Fibroblast of peridontal ligament (primary cell): ENCODE measurements at regions not wholly inside any gene's neighbourhood (a gene's known extent, or its start where the extent isn't known, plus 50 kb on each side); places are given as distances from the start of the nearest gene placed in this dataset.

Experiments used
- DNase-seq: peaks from one replicate; pipeline ENCODE4 v3.0.0-alpha.2; 2010; ENCODE audit errors: extremely low read depth

- DNase-seq: peak; percentile 41
These were observed 185.4 kb downstream of the FBXO15 start for GRCh38 chr18:73962256-73962655.

- no peak for DNase-seq
These were observed 185.8 kb downstream of the FBXO15 start for GRCh38 chr18:73961804-73962203.

DNA sequence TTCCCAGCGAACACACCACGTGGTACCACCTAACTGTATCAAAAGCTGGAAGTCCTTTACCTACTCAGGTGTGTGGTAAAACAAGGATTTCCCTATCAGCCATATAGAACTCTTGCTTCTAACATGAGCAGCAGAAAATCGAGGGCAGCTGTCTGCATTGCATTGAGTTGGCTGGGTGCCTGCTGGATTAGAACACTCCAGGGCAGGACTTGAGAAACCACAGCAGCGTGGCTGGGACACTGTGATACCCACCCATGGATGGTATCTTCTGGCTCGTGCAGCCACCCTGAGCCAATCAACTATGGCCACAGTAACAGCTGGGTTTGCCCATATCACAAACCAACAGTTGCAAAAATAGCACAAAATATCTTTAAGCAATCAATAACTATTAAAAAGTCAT, 188.3 kb downstream of the FBXO15 start:
- DNase-seq: no peak

DNA sequence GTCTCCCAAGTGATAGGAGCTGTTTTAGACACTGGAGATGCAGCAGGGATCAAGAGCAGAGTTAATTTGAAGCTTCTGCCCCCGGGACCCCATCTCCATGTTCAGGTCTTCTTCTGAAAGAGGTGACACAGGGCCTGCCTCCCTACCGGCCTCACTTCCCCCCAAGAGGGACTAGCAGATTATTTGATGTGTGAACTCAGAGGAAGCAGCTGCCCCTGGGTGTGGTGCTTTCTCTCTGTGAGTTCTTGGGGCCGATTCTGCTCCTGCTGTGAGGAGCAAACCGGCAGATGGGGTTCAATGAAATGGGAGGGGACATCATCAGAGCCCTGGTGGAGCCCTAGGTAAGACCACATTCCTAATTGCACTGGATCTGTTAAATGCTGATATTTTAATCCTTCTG, 193.4 kb downstream of the FBXO15 start:
- DNase-seq: no peak

DNA sequence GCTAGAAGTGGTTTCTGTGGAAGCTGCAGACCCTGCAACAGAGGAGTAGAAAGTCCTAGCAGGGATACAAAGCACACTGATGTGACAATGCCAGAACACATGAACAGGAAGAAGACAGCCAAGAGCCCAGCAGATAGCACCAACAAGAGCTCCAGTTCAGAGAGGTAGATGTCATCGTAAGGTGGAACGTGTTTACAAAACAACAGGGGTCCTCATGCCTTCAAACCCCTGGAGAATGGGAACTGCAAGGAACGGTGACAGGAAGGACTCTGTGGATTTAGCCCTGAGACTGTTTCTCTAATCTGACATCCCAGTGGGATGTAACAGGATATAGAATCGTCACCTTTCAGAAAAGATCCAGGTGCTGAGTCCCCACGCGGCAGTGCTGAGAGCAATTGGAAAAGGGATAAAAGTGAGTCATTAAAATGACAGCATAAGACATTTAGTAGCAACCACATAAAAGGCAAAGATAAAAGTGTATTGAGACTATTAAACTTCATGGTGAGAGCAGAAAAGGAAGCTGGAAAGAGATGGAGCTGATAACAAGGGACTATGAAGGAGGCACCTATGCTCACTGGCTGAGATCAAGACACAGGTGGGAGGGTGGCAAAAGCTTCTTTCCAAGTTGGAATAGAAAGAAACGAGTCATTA, 195.2 kb downstream of the FBXO15 start:
- no peak for DNase-seq

GRCh38 chr18:73950116-73950700, 197.4 kb downstream of the FBXO15 start:
- DNase-seq: no peak

- no peak for DNase-seq
These were observed 199.1 kb downstream of the FBXO15 start for GRCh38 chr18:73948497-73948896.

DNA sequence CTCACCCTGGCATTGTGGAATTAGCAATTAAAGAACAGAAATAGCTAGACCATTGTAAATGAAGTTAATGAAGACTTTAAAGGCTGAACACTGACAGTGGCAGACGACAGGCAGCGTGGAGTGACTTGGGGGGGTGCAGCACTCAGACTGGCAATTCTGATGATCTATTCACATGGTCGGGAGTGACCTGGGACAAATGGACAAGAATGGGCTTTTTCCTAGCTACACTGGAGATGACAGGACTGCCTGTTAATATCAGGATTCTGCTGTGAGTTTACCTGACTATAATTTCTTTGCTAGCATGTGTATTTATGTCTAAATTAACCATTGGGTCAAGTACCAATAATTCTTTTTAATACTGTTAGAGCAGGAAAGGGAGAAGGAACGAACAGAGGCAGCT, 199.6 kb downstream of the FBXO15 start:
- no peak for DNase-seq

- no peak for DNase-seq
These were observed 200.3 kb downstream of the FBXO15 start for GRCh38 chr18:73947180-73947921.

- DNase-seq: no peak
These were observed 202.4 kb downstream of the FBXO15 start for GRCh38 chr18:73945130-73945792.

DNA sequence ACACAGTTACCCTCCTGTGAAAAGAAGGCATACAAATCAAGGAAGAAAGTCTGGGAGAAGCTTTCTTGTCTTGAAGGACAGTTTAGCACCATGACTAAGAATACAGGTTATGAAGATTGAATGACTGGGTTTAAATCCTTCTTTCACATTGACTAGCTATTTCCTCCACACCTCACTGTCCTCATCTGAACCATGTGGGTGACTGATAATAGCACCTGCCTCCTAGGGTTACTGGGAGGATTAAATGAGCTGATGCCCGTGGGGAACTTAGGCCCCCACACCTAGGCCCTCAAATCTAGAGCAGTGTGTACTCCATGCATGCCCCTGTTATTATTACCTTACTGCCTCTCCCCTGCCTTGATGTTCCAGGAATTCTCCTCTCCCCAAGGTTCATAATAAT, 202.9 kb downstream of the FBXO15 start:
- no peak for DNase-seq

GRCh38 chr18:73943763-73944162, 203.9 kb downstream of the FBXO15 start:
- no peak for DNase-seq

DNA sequence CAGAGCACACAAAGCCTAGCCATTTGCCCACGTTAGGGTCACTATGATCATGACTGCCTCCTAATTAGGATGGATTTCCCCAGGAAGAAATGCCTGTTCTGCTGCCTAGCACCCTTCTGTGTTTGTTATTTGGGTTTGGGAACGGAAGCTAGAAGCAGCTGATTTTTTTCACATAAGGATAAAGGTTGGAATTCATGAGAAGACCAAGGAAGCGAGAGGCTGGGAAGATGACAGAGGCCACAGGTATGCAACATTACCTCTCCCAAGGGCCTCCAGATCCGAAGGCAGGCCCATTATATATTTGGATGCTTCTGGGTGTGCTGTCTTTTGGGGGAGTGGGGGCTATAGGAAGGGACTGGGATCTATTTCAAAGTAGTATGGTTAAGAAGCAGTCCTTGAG, 204.7 kb downstream of the FBXO15 start:
- DNase-seq: no peak

GRCh38 chr18:73942081-73942625, 205.5 kb downstream of the FBXO15 start:
- DNase-seq: no peak

DNA sequence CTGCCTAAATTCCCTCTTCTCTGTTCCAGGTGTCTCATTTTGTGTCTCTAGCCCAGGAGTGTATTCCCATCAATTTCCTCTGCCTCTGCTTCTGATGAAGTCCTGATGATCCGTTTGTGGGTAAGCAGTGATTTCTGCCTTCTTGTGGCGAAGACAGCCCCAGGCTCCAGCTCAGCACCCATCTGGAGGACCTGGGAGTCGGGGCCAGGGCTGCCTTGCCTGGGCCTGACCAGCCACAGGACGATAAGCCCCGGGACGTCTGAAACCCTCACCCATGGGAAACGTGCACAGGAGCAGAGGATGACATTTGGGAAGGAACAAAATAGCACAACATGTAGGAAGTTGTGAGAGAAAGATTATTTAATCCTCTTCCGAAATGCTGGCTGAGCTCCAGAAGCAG, 206.9 kb downstream of the FBXO15 start:
- DNase-seq: no peak

DNA sequence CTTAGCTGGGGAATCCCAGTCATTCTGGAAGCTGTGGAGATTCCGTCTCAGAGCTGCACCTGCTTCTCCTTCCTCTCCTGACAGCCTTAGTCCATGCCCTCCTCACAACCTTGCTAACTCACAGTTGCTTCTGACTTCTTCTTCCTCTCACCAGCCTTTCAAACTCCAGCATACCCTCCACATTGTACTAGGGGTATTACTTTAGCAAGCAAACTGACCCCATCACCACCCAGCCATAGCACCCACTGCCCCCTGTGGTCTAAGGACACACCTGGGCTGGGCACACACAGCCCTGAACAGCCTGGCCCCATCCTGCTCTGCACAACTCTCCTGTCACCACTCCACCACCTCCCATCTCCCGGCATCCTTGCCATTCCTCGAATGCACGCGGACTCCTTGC, 208.2 kb downstream of the FBXO15 start:
- DNase-seq: no peak

GRCh38 chr18:73933685-73934084, 213.9 kb downstream of the FBXO15 start:
- DNase-seq: no peak

DNA sequence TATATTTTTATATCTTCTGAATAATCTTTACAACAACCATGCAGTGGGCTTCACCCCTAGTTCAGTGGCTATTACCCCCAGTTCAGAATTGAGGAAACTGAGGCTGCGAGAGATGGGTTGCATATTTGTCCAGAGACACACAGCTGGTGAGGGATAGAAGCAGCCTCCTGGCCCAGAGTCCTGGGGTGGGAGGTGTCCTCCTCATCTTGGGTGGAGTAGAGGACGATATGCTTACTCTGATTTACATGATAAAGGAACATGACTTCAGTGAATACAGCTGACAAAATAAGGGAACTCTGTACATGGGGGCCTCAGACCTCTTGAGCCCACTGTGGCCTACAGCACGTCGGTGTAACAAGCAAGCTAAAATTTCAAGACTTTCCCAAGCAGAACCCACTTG, 214.7 kb downstream of the FBXO15 start:
- DNase-seq: no peak

DNA sequence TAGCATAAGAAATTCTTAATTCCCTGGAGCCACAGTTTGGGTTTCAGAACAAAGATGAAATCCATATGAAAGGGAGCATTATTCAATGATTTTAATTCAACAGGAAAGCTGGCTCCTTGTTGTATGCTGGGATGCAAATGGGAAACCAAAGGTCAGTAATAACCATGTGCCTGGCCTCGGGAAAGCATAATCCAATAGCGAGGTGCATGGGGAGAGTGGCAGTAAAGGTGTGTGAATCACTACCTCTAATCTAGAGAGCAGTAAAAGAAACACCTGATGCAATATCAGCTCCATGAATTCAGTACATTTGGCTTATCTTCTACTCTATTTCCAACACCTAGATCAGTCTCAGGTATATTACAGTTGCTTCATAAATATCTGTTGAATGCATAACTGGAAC, 220.1 kb downstream of the FBXO15 start:
- no peak for DNase-seq

- DNase-seq: no peak
These were observed 222.8 kb downstream of the FBXO15 start for GRCh38 chr18:73924836-73925235.

DNA sequence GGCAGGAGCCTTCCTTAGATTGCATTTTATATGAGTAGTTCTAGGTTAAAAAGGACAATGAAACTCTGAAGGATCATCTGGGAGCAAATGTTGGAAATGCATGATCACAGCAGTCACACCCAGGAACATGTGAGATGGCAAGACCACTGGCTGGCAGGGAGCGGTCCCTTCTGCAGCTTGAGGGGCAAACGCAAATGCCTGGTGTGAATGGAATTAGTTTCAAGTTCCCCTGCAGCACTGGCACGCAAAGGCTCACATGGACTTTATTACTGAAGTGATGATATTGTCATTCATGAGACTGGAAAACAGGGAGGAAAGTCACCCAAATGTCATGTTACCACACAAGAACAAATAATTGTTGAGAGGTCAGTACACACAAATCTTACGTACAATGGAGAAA, 223.3 kb downstream of the FBXO15 start:
- no peak for DNase-seq

DNA sequence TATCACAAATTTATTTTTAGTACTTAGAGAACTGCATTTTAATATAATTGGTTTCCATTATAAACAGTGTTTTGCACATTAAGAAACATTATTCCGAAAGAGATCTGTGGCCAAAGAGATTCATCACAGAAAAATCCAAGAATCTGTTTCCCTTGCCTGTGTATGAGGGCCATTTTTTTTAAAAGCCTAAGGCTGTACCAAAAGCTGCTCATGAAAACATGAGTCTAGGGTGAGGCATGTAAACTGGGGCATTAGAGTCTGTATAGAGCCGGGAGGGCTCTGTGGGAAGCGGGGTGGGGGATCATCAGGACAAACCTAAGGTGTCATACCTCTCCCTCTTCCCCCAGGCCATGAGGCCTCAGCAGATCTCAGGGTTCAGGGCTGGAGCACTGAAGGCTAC, 223.8 kb downstream of the FBXO15 start:
- DNase-seq: peak; percentile 11
